GM12865 (cell line): ENCODE measurements at regions not wholly inside any gene's neighbourhood (a gene's known extent, or its start where the extent isn't known, plus 50 kb on each side); places are given as distances from the start of the nearest gene placed in this dataset.

Source experiments
- DNase-seq: peaks from one replicate; pipeline ENCODE4 v3.0.0; 2010; ENCODE audit warnings: low read depth
- H3K4me3 ChIP-seq: 2 replicates; pipeline ENCODE4 v1.5.1; 2011; ENCODE audit warnings: mild to moderate bottlenecking, low read depth, low read length, control low read depth
- TF ChIP-seq, protein P1 (sequence below): IDR thresholded peaks from 2 replicates; pipeline ENCODE4 v1.5.1; 2011; ENCODE audit warnings: low read length, control low read depth, low read depth, inconsistent platforms; ENCODE audit not compliant: insufficient read depth; ENCODE audit errors: missing control alignments

DNA sequence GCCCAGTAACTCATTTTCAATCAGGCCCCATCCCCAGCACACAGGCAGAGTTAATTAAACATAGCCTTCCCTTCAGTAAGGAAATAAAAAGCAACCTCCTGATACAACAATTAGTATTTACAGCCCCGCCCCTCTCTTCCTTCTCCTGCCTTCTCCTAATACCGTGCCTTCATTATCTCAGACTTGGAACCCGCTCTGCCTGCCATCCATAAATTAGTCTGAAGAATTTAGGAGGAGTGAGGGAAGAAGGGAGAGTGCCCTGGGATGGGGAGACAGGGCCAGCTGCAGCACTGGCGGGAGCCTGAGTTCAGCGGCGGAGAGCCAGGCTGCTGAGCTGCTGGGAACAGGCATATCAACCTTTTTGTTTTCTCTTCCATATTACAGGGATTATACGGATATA is 172.8 kb downstream of the ACTL8 start:
- TF ChIP-seq, protein P1, sequence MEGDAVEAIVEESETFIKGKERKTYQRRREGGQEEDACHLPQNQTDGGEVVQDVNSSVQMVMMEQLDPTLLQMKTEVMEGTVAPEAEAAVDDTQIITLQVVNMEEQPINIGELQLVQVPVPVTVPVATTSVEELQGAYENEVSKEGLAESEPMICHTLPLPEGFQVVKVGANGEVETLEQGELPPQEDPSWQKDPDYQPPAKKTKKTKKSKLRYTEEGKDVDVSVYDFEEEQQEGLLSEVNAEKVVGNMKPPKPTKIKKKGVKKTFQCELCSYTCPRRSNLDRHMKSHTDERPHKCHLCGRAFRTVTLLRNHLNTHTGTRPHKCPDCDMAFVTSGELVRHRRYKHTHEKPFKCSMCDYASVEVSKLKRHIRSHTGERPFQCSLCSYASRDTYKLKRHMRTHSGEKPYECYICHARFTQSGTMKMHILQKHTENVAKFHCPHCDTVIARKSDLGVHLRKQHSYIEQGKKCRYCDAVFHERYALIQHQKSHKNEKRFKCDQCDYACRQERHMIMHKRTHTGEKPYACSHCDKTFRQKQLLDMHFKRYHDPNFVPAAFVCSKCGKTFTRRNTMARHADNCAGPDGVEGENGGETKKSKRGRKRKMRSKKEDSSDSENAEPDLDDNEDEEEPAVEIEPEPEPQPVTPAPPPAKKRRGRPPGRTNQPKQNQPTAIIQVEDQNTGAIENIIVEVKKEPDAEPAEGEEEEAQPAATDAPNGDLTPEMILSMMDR, result no peak
- DNase-seq, result no peak

DNA sequence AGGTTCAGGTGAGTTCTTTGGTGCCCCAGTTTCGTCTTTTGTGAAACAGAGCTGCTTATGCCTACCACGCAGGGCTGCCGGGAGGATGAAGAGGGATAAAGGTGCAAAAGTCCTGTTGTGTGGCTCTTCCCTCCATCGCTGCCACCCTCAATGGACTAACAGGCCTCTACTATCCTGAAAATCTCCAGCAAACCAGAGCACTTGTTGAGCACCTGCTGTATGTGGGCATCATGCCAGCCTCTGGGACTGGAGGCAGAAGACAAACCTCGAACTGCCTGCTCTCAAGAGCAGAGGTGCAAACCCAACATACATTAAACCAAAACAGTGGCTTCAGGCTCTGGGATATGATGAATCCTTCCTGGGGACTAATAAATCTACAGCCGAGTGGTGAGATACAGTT is 174.1 kb downstream of the ACTL8 start:
- TF ChIP-seq, protein P1, result no peak
- DNase-seq, result no peak
- no peak overlapping the region for H3K4me3 ChIP-seq

More for the DNA sequence above, 172.8 kb downstream of the ACTL8 start:
- no peak overlapping the region for H3K4me3 ChIP-seq

DNA sequence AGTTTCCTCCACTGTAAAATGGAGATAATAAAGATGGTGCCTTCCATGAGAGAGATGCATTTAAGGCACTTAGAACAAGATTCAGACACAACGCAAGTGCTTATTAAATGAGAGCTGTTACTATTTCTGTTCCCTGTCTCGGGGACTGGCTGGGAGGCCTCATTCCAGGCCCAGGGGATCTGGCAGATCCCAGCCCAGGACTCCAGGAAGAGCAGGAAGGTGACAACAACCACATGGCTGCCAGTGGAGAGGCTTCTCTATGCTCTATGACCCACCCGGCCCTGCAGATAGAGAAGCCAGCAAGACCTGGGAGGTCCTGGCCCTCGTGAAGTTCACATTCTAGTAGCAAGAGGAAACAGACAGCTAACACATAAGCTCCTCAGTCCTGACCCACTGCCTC is 175.5 kb downstream of the ACTL8 start:
- H3K4me3 ChIP-seq, result no peak overlapping the region
- TF ChIP-seq, protein P1, result no peak
- DNase-seq, result no peak

DNA sequence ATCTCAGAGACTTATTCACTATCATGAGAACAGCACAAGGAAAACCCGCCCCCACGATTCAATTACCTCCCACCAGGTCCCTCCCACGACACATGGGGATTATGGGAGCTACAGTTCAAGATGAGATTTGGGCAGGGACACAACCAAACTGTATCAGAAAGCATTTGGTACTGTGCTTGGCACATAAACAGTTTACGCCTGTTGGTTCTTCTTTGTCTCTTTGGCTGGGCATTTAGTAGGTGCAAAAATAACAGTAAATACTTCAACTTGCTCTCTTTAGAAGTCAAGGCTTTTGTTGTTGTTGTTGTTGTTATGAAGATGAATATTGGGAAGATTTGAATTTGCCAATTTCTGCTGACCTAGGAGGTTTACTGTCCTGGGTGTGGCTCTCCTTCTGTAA is 175.4 kb upstream of the IGSF21 start:
- DNase-seq, result no peak
- TF ChIP-seq, protein P1, result no peak
- H3K4me3 ChIP-seq, result no peak overlapping the region

DNA sequence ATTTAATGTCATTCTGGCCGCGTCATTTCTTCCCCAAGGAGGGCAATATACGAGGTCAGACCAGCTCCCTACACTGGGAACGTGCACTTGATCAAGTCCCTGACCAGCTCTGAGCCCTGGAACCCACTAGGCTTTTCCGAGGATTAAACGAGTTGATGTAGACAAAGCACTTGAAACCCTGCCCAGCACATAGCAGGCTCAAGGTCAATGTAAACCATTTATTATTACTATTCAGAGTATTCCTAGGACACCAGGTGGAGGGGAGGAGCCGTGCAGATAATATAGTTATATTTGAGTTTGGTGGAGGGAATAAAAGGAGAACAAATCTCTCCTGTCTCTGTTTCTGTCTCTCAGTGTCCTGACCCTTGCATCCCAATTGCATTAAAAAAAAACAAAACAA is 174.1 kb upstream of the IGSF21 start:
- TF ChIP-seq, protein P1, result no peak
- no peak overlapping the region for H3K4me3 ChIP-seq
- no peak for DNase-seq

DNA sequence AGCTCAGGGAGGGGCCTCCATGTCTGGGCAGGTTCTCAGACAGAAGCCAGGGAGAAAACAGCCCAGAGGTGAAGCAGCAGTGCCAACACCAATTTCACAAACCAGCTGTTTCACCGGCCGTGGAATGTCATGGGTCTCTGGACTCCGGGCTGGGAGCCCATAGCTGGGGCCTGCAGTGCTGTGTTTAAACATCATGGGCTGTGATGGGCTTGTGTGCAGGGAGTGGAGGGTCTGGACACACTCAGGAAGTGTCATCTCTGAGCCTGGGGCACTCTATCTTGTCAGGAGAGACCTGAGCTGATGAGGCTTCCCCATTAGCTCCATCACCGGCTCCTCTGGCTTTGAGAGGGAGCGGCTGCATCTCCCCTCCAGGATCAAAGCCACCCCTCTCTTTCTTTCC is 173.6 kb upstream of the IGSF21 start:
- H3K4me3 ChIP-seq, result no peak overlapping the region
- no peak for DNase-seq
- TF ChIP-seq, protein P1, result no peak

DNA sequence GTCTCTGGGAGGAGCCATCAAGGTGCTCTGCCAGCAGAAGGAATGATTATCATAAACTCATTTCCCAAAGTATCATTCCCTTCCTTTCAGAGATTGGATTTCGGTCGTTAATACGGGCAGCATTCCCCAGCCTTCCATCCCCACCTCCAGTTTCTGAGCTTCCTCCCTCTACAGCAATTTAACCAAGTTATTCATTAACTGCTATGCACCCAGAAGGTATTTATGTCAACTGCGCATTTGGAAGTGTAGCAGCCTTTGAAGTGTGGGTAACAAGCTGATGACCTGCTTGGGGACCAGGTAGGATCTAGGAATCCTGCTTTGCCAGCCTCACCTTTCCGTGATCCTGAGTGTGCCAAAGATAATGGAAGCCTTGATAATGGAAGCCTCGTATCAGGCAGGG is 172.4 kb upstream of the IGSF21 start:
- TF ChIP-seq, protein P1, result no peak
- no peak overlapping the region for H3K4me3 ChIP-seq
- DNase-seq, result no peak
